Stimulated activated effector memory CD8-positive, alpha-beta T cell treated with anti-CD3 and anti-CD28 coated beads, Interleukin-12 subunit alpha, Interleukin-12 subunit beta, amount 100 ng/mL, for 72 hours (primary cell): ENCODE measurements at regions not wholly inside any gene's neighbourhood (a gene's known extent, or its start where the extent isn't known, plus 50 kb on each side); places are given as distances from the start of the nearest gene placed in this dataset.
A peak's percentile ranks its signal among the peaks of the same experiment; 100 is the strongest.
"Not testable (repeated sequence)": the region's sequence is repeated elsewhere in the genome, so short reads cannot be mapped to it uniquely, and the experiment has no call there.

Source experiments
- ATAC-seq: fragments of 150-1000 bp; cut with Tn5 transposase; 2 replicates; pipeline ENCODE4 v1.10.0; 2021
- DNase-seq, 2 donors: peaks; one replicate each; pipeline ENCODE4 v3.0.0; 2021 to 2022; ENCODE audit warnings: low spot score in 2 of 2
- H3K27ac Mint-ChIP-seq: one replicate; pipeline ENCODE4 v1.8.0; 2022; ENCODE audit warnings: mild to moderate bottlenecking, mixed read lengths
- H3K36me3 Mint-ChIP-seq: one replicate; pipeline ENCODE4 v1.8.0; 2022; ENCODE audit warnings: mild to moderate bottlenecking, mixed read lengths
- H3K4me1 Mint-ChIP-seq: one replicate; pipeline ENCODE4 v1.8.0; 2022; ENCODE audit warnings: mixed read lengths
- H3K4me3 Mint-ChIP-seq: one replicate; pipeline ENCODE4 v1.8.0; 2022; ENCODE audit warnings: mild to moderate bottlenecking, mixed read lengths
- H3K9me3 Mint-ChIP-seq: one replicate; pipeline ENCODE4 v1.8.0; 2022; ENCODE audit warnings: mixed read lengths

DNA sequence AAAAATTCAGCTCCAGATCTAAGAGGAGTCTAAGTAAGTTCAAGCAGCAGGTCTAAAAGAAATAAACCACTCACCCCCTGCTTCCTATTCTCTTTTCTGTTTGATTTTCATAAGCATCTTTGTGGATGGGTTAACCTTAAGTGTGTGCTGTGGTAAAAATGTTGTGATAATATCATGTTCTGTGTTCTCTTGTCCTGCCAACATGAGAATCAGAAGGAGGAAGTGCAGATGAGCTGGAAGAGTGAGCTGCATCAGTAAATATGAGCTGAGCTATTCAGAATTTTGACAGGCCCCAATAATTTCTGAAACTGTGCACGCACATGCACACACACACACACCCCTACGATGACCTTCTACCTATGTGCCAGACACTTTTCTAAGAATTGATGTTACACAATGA, 186.5 kb upstream of the ANKRD55 start:
- H3K4me3 Mint-ChIP-seq: no peak overlapping the region
- ATAC-seq: no peak
- no peaks in the 10 kb centered on the region for H3K4me1 Mint-ChIP-seq

DNA sequence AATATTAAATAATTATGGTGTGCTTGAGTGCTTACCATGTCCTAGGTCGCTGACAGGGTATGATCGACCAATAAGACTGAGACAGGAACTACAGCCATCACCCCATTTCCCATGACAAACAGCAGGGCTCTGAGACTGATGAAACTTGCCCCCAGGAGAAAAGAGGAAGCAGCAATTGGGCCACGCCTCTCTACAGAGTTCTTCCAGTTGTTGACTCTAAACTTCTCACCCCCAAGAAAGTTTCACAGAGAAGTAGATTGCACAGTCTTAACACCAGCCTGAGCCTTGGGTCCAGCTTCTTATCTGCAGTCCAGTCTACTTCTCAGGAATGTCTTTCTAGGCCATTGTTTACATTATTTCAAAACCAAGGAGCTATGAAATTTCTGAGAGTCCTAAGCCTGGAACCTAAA, 182.2 kb upstream of the ANKRD55 start:
- Mint-ChIP-seq H3K4me3 (no peak overlapping the region), H3K27ac (no peak overlapping the region), H3K9me3 (peaks cover 8% of the 10 kb centered on the region), H3K4me1 (no peaks in the 10 kb centered on the region), H3K36me3 (no peaks in the 10 kb centered on the region)
- DNase-seq (no peak), ATAC-seq (peak; percentile 19)

More for the DNA sequence above, 186.5 kb upstream of the ANKRD55 start:
- DNase-seq: no peak
- Mint-ChIP-seq H3K27ac (no peak overlapping the region), H3K36me3 (no peaks in the 10 kb centered on the region), H3K9me3 (peaks cover 15% of the 10 kb centered on the region)

- Mint-ChIP-seq H3K9me3 (no peaks in the 10 kb centered on the region), H3K27ac (no peak overlapping the region), H3K4me3 (no peak overlapping the region), H3K36me3 (no peaks in the 10 kb centered on the region), H3K4me1 (no peaks in the 10 kb centered on the region)
- no peak for DNase-seq
- ATAC-seq: no peak
These were observed 180.9 kb upstream of the ANKRD55 start for GRCh38 chr5:56414066-56414465.

GRCh38 chr5:56413546-56413945, 180.4 kb upstream of the ANKRD55 start:
- DNase-seq: no peak
- no peak for ATAC-seq
- Mint-ChIP-seq H3K4me1 (no peaks in the 10 kb centered on the region), H3K36me3 (no peaks in the 10 kb centered on the region), H3K27ac (no peak overlapping the region), H3K9me3 (no peaks in the 10 kb centered on the region), H3K4me3 (no peak overlapping the region)

DNA sequence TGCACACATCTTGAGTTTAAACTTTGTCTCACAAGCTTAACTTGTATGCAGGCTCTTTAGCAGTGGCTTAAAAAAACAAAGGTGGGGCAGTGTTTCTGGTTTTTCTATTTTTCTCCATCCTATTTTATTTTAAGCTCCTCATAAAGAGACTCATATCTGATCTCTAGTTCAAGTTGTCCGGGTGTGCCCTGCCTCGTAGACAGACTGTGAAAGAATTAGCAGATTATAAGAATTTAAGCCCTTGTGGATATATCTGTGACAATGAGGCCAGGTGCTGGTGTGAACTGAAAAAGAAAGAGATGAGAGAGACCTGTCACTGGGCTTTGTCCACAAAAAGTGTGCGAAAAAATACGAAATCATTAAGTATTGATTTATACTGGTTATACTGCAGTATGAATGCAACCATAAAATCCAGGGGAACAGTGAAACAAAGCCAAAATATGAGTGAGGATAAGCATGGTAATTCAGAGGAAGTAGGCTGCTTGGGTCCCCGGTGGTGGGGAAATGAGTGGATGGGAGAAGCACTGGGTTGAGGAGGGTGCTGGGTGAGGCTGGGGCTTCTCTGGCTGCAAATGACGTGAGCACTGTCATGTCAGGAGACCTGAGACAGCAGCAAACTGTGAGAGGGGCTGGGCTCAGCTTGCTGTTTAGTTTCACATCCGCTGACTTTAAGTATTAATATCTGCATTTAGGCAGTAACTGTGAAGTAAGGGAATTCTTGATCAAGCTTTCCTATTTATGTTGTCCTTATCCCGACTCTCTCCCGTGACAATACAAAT, 179.7 kb upstream of the ANKRD55 start:
- ATAC-seq (peak; percentile 64), DNase-seq (no peak)
- H3K4me3 Mint-ChIP-seq: no peak overlapping the region
- H3K36me3 Mint-ChIP-seq: no peaks in the 10 kb centered on the region
- no peaks in the 10 kb centered on the region for H3K4me1 Mint-ChIP-seq
- no peaks in the 10 kb centered on the region for H3K9me3 Mint-ChIP-seq
- H3K27ac Mint-ChIP-seq: no peak overlapping the region

- Mint-ChIP-seq H3K4me1 (no peaks in the 10 kb centered on the region), H3K4me3 (no peak overlapping the region)
These were observed 177.6 kb upstream of the ANKRD55 start for GRCh38 chr5:56410696-56411095.

DNA sequence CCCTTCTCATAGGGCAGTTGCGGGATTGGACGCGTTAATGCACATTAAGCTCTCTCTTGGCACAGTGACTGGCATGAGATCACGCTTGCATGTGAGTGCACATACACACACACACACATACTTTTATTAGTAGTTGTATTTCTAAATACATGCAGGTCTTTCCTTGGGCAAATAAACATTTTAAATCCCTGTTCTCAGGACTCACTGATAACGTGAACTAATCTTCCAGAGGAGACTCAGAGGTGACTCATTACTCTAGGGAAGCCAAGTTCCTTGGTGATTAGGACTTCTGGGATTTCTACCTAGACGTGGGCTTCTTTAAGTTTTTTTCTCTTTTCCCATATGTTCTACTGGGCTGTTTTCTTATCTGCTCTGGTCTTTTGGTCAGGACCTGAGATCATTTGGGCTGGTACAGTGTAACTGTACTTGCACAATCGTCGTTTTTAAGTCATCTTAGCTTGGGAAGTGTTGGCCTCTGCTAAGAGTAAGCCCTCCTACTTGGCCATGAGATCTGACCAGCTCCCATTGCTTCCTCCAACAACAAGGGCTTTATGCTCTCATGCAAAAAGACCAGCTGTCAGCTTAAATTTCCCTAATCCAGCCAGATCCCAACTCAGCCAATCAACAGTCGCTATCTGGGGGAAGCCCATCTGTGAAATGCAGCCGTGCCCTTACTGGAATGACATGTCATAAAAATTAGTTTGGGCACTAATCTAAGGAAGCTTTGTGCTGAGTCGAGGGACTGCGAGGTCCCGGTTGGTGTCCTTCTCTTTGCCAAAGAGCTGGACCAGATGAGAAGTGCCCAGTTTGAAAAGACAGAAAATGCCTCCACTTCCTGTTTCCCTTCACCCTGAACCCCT, 176.4 kb upstream of the ANKRD55 start:
- ATAC-seq: no peak
- no peaks in the 10 kb centered on the region for H3K9me3 Mint-ChIP-seq
- no peak overlapping the region for H3K4me3 Mint-ChIP-seq
- H3K4me1 Mint-ChIP-seq: no peaks in the 10 kb centered on the region
- H3K27ac Mint-ChIP-seq: no peak overlapping the region
- DNase-seq: no peak
- H3K36me3 Mint-ChIP-seq: no peaks in the 10 kb centered on the region

More at GRCh38 chr5:56410696-56411095, 177.6 kb upstream of the ANKRD55 start:
- ATAC-seq: no peak
- DNase-seq: no peak
- H3K27ac Mint-ChIP-seq: no peak overlapping the region
- no peaks in the 10 kb centered on the region for H3K36me3 Mint-ChIP-seq
- H3K9me3 Mint-ChIP-seq: no peaks in the 10 kb centered on the region

DNA sequence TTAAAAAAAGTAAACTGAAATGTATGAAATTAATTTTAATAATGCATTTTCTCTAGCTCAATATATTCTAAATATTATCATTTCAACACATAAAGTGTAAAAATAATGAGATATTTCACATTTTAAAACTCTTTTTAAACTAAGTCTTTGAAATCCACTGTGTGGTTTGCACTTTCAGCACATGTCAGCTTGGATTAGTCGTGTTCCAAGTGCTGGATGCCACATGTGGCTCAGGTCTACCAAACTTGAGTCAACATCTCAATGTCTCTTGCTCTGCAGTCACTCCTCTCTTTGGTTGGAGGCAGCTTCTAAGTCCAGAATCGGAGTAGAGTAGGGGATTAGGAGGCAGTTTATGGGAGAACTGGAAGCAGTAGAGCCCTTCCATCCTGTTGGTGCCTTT, 173.7 kb upstream of the ANKRD55 start:
- H3K4me1 Mint-ChIP-seq: no peaks in the 10 kb centered on the region
- H3K27ac Mint-ChIP-seq: no peak overlapping the region
- DNase-seq: no peak
- no peaks in the 10 kb centered on the region for H3K9me3 Mint-ChIP-seq
- H3K36me3 Mint-ChIP-seq: no peaks in the 10 kb centered on the region
- no peak overlapping the region for H3K4me3 Mint-ChIP-seq
- no peak for ATAC-seq

- Mint-ChIP-seq H3K4me1 (no peaks in the 10 kb centered on the region), H3K9me3 (no peaks in the 10 kb centered on the region), H3K27ac (no peak overlapping the region), H3K4me3 (no peak overlapping the region), H3K36me3 (no peaks in the 10 kb centered on the region)
- no peak for ATAC-seq
- no peak for DNase-seq
These were observed 173.1 kb upstream of the ANKRD55 start for GRCh38 chr5:56406221-56406620.

GRCh38 chr5:56405116-56405908, 172.2 kb upstream of the ANKRD55 start:
- no peak for ATAC-seq
- no peaks in the 10 kb centered on the region for H3K4me1 Mint-ChIP-seq
- no peak overlapping the region for H3K4me3 Mint-ChIP-seq
- no peak overlapping the region for H3K27ac Mint-ChIP-seq
- no peaks in the 10 kb centered on the region for H3K36me3 Mint-ChIP-seq
- DNase-seq: no peak
- H3K9me3 Mint-ChIP-seq: no peaks in the 10 kb centered on the region

DNA sequence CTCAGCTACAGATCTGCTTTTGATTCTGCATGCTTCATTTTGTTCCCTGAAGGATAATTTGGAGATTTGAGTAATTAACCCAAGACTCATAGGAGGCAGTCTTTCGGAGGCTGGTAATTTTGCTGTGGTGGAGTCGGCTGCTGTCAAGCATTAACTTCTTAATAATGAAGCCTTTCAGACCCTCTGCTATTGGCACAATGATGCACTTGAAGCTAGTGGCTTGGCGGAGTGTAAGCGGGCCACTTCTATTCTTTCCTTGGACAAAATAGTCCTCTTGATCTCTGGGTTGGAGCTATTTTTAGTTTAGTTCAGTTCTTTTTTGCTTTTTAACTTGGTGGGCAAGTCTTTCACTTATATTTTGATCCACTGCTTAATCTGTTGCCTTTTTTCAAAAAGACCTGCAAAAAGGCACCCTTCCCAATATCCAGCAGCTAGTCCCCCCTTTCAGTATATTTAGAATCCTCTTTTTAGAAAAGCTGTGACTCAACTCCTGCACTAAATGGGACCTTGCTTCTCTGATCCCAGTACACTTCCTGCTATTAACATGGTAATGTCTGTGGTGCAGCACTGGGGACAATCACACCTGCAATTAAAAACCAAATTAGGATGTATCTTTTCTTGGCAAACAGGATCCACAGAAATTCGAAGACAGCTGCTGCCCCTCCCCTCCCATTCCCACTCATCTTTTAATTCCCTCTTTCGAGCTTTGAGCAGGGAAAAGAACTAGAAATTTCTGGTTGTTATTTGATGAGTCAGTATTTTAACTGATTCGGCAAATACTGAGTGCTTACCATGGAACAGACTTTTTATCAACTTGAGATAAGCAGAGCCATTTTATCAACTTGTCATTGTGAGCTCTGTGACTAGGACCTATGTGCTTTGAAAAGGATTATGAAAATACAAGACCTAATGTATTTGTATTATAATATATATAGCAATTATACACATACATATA, 169.4 kb upstream of the ANKRD55 start:
- no peak for ATAC-seq
- DNase-seq: no peak
- no peaks in the 10 kb centered on the region for H3K36me3 Mint-ChIP-seq
- H3K9me3 Mint-ChIP-seq: no peaks in the 10 kb centered on the region
- no peaks in the 10 kb centered on the region for H3K4me1 Mint-ChIP-seq
- no peak overlapping the region for H3K27ac Mint-ChIP-seq
- no peak overlapping the region for H3K4me3 Mint-ChIP-seq

DNA sequence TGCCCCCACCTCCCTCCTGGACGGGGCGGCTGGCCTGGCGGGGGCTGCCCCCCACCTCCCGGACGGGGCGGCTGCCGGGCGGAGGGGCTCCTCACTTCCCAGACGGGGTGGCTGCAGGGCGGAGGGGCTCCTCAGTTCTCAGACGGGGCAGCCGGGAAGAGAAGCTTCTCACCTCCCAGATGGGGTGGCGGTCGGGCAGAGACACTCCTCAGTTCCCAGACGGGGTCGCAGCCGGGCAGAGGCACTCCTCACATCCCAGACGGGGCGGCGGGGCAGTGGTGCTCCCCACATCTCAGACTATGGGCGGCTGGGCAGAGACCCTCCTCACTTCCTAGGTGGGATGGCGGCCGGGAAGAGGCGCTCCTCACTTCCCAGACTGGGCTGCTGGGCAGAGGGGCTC, 164.7 kb upstream of the ANKRD55 start:
- not testable (repeated sequence) for H3K27ac Mint-ChIP-seq, H3K4me1 Mint-ChIP-seq, H3K36me3 Mint-ChIP-seq, ATAC-seq, DNase-seq, H3K4me3 Mint-ChIP-seq
- H3K9me3 Mint-ChIP-seq: peaks cover 15% of the 10 kb centered on the region

DNA sequence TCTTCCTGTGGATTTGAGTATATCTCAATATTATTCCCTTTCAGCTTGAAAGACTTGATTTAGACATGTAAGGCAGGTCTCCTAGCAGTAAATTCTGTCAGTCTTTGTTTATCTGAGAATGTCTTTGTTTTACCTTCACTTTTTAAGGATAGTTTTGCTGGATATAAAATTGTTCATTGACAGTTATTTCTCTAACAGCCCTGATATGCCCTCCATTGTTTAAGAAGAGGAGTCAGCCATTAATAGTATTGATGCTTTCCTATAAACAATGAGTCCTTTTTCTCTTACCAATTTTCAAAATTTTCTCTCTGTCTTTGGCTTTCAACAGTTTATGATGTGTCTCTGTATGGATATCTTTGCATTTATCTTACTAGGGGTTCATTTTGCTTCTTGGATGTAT, 163.5 kb upstream of the ANKRD55 start:
- no peak for DNase-seq
- Mint-ChIP-seq H3K4me3 (no peak overlapping the region), H3K9me3 (peaks cover 15% of the 10 kb centered on the region), H3K36me3 (no peaks in the 10 kb centered on the region), H3K27ac (no peak overlapping the region), H3K4me1 (no peaks in the 10 kb centered on the region)
- ATAC-seq: no peak

DNA sequence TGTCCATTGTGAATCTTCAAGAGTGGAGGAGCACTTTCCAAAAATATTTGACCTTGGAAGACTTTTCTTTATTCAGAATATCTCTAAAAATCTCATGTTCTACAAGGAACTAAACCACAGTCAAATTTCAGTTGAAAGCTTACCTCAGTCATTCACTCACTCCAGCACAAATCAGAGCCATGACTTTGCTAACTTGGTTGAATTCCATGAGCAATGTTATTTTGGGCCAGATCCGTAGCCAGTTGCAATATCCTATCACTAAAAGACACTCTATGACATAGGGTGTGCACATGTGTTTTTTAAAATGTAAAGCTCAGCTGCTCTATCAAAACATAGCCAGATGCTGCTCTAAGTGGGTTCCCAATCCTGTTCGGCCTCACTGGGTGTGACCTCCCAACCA, 156.1 kb upstream of the ANKRD55 start:
- no peaks in the 10 kb centered on the region for H3K9me3 Mint-ChIP-seq
- DNase-seq: no peak
- H3K4me1 Mint-ChIP-seq: no peaks in the 10 kb centered on the region
- no peak for ATAC-seq
- no peak overlapping the region for H3K4me3 Mint-ChIP-seq
- no peaks in the 10 kb centered on the region for H3K36me3 Mint-ChIP-seq
- no peak overlapping the region for H3K27ac Mint-ChIP-seq
